Esophagus squamous epithelium (tissue), 5 donors: ENCODE measurements at regions not wholly inside any gene's neighbourhood (a gene's known extent, or its start where the extent isn't known, plus 50 kb on each side); places are given as distances from the start of the nearest gene placed in this dataset.

Experiments
- DNase-seq: peaks from one replicate; lab custom pipeline; 2025; lab: John Stamatoyannopoulos, UW
- H3K27ac ChIP-seq, 4 donors: fragments of 200-600 bp; sonication (generic); one replicate each; pipeline ENCODE4 v1.5.1; 2016 to 2019; ENCODE audit warnings: mild to moderate bottlenecking in 1 of 4
- H3K27me3 ChIP-seq, 4 donors: fragments of 200-600 bp; sonication (generic); 1 replicate in 3 of 4; 2 replicates in 1 of 4; pipeline versions ENCODE4 v1.5.1 to v1.6.0; 2017 to 2021; ENCODE audit warnings: antibody characterized with exemption in 1 of 4
- H3K36me3 ChIP-seq, 3 donors: fragments of 200-600 bp; sonication (generic); one replicate each; pipeline ENCODE4 v1.5.1; 2016 to 2019
- H3K4me1 ChIP-seq, 3 donors: fragments of 200-600 bp; sonication (generic); one replicate each; pipeline ENCODE4 v1.5.1; 2017 to 2019
- H3K4me3 ChIP-seq, 4 donors: fragments of 200-600 bp; sonication (generic); 1 replicate in 3 of 4; 2 replicates in 1 of 4; pipeline ENCODE4 v1.5.1; 2016 to 2019; ENCODE audit warnings: mild to moderate bottlenecking in 2 of 4, moderate library complexity in 1 of 4
- H3K9me3 ChIP-seq, 3 donors: fragments of 200-600 bp; sonication (generic); one replicate each; pipeline ENCODE4 v1.5.1; 2016 to 2019
- POLR2A ChIP-seq, 4 donors: fragments of 450-650 bp; IDR thresholded peaks; one replicate each; pipeline ENCODE4 v1.6.1; 2017; ENCODE audit warnings: antibody characterized with exemption in 4 of 4, mild to moderate bottlenecking in 4 of 4, moderate library complexity in 3 of 4
- WGBS, 2 donors: methylation state at CpG; one replicate each; pipeline ENCODE4 v1.1.5; 2018; 5-methylcytosine and 5-hydroxymethylcytosine counted together
- intact Hi-C: fragments of 100-400 bp; cut with DNase I; formaldehyde crosslinking; loops from one replicate; pipeline ENCODE4 v1.15.0; 2022
- TF ChIP-seq, protein P1 (sequence below), 6 experiments: fragments of 450-650 bp in 4 of 6; fragments of 200-600 bp in 2 of 6; sonication (generic) in 2 of 6; IDR thresholded peaks; one replicate each; pipeline ENCODE4 v1.5.1; 2016 to 2019; ENCODE audit warnings: antibody characterized with exemption in 6 of 6, mild to moderate bottlenecking in 4 of 6, moderate library complexity in 4 of 6
- donor health status: DM: yes; HTN: yes; CAD: no.

DNA sequence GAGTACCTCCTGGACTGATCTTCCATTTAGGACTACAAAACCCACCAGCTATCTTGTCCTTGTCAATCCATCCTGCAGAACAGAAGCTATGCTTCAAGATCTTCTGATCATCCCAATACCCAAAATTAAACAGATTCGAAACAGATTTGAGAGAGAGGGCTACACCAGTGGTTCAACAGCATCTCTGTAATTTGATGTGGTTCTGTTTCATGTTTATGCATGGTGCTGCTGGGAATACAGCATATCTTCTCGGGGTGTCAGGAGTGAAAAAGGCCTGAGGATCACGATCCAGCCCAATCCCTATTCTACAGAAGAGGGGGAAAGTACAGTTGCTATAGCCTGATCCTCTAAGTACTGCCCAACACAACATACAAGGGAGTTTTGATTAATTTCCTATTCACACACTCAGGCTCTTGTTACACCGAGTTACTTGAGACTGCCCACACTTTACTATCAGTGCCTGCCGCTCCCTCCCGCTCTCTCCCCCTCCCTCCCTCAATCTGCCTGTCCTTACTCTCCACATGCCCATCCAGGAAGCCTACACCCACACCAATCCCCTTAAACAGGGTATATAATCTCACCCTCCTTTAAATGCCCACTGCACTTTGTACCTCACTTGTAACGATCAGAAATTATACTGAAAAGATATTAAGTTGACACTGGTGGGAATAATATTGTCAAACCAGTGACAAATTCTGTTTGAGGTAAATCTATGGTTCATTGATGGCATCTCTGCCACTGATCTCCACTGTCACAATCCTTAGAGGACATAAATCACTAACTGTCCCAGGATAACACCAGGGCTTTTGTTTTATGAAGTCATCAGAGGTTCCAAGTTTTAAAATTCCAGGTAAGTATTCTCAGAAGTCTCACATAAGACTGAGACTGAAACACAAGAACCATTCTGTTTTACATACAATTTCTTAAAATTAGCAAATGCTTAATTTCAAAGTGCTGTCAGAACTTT, 89.3 kb upstream of the PLEKHM1 start:
- H3K27me3 ChIP-seq: no peaks in the 10 kb centered on the region
- intact Hi-C loops: no loop called here
- TF ChIP-seq, protein P1, sequence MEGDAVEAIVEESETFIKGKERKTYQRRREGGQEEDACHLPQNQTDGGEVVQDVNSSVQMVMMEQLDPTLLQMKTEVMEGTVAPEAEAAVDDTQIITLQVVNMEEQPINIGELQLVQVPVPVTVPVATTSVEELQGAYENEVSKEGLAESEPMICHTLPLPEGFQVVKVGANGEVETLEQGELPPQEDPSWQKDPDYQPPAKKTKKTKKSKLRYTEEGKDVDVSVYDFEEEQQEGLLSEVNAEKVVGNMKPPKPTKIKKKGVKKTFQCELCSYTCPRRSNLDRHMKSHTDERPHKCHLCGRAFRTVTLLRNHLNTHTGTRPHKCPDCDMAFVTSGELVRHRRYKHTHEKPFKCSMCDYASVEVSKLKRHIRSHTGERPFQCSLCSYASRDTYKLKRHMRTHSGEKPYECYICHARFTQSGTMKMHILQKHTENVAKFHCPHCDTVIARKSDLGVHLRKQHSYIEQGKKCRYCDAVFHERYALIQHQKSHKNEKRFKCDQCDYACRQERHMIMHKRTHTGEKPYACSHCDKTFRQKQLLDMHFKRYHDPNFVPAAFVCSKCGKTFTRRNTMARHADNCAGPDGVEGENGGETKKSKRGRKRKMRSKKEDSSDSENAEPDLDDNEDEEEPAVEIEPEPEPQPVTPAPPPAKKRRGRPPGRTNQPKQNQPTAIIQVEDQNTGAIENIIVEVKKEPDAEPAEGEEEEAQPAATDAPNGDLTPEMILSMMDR (IDR thresholded peaks at IDR 0.05): no peak
- no peak for TF ChIP-seq POLR2A (IDR thresholded peaks at IDR 0.05)
- H3K36me3 ChIP-seq: peaks cover 0 to 20% (median 0%) of the 10 kb centered on the region in 3 donors
- H3K4me3 ChIP-seq: no peak overlapping the region
- no peaks in the 10 kb centered on the region for H3K9me3 ChIP-seq
- peaks cover 31 to 96% (median 47%) of the 10 kb centered on the region in 3 donors for H3K4me1 ChIP-seq
- DNase-seq: no peak
- 71% methylated on average over 7 of the region's 7 CpGs for WGBS, 2 donors
- H3K27ac ChIP-seq: peak overlapping the region; percentile 58 to 83 (median 72)

DNA sequence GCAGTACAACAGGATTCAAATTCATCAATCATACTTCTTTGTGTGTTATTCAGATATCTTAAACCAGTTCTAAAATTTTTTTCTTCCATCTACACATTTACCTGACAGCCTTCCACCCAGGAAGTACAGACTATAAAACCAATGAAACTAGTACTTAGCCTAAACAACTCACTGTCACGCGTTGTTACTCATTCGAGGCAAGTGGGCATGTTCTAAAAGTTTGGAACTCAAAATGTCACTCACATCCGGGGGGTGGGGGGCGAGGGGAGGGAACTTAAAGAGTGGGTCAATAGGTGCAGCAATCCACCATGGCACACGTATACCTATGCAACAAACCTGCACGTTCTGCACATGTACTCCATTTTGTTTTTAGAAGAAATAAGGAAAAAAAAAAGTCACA, 90.4 kb upstream of the PLEKHM1 start:
- intact Hi-C loops: no loop called here
- DNase-seq: no peak
- no peaks in the 10 kb centered on the region for H3K9me3 ChIP-seq
- H3K27ac ChIP-seq: peak overlapping the region in 1 of 4 donors; percentile 8
- TF ChIP-seq, protein P1 (IDR thresholded peaks at IDR 0.05): no peak
- TF ChIP-seq POLR2A (IDR thresholded peaks at IDR 0.05): no peak
- H3K27me3 ChIP-seq: no peaks in the 10 kb centered on the region
- H3K36me3 ChIP-seq: peaks cover 0 to 20% (median 0%) of the 10 kb centered on the region in 3 donors
- 73 to 76% methylated on average over 7 of the region's 7 CpGs for WGBS, 2 donors
- H3K4me3 ChIP-seq: no peak overlapping the region
- peaks cover 24 to 89% (median 36%) of the 10 kb centered on the region in 3 donors for H3K4me1 ChIP-seq

DNA sequence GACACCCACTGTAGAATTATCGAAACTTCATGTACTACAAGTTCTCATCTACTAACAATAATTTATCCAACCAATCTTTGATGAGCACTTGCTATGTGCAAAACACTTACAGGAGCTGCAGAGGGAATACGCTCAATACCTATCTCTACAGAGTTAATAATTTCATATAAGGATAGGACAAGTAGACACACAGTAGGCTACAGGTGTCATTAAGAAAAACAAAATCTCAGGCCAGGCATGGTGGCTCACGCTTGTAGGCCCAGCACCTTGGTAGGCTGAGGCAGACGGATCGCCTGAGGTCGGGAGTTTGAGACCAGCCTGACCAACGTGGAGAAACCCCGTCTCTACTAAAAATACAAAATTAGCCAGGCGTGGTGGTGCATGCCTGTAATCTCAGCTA, 91.3 kb upstream of the PLEKHM1 start:
- TF ChIP-seq POLR2A (IDR thresholded peaks at IDR 0.05): no peak
- TF ChIP-seq, protein P1 (IDR thresholded peaks at IDR 0.05): no peak
- Histone ChIP-seq H3K4me3 (no peak overlapping the region), H3K36me3 (peaks cover 0 to 19% (median 0%) of the 10 kb centered on the region in 3 donors), H3K27me3 (no peaks in the 10 kb centered on the region), H3K9me3 (no peaks in the 10 kb centered on the region), H3K27ac (no peak overlapping the region), H3K4me1 (peaks cover 25 to 88% (median 30%) of the 10 kb centered on the region in 3 donors)
- DNase-seq: no peak
- WGBS, 2 donors: 93 to 96% methylated on average over 9 of the region's 9 CpGs
- intact Hi-C loops: no loop called here

DNA sequence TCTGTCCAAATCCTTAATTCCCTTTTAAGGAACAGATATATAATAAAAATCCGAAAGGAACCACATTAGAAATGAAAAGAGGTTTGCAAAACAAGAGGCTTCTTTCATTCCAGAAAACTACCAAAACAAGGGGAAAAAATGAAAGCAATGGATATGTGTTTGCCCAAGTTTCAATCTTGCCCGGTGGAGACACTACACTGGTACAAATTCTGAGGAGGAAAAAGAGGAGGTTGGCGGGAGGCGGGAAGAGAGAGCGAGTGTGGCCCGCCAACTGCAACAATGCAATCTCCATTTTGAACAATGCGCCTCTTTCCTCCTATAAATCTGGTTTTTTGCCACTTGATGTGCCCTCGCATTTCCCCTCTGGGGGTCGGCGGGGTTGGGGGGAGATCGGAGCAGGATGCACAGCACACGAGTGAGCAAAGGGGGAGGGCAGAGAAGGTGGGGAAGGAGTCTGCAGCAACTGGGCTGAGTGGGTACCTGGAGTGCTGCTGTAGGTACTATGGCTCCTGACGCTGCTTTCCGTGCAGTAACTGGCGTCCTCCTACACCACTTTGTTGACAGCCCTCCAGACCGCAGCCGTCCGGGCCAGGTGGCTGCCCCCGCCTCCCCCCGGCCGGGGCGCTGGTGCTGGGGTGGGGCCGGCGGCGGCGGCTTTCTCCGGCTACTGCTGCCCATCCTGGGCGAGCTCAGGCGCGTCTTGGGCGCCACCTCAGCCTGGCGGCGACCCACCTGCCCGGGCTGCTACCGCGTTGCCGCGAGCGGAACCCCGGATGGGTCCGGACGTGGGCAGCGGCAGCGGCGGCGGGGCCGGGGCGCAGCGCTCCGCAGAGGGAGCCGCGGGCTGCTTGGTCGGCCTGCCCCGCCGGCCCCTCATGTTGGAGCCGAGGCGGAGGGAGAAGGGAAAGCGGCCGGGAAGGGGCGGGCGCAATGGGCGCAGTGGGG, 93.8 kb upstream of the PLEKHM1 start:
- Histone ChIP-seq H3K4me3 (peak overlapping the region; percentile 71 to 95 (median 87)), H3K36me3 (peaks cover 0 to 15% (median 0%) of the 10 kb centered on the region in 3 donors), H3K27me3 (no peaks in the 10 kb centered on the region), H3K27ac (peak overlapping the region; percentile 91 to 95 (median 94)), H3K4me1 (peaks cover 14 to 64% (median 23%) of the 10 kb centered on the region in 3 donors), H3K9me3 (no peaks in the 10 kb centered on the region)
- intact Hi-C loops: no loop called here
- DNase-seq: no peak
- peak in 2 of 4 donors; percentile 41 to 66 for TF ChIP-seq POLR2A (IDR thresholded peaks at IDR 0.05)
- TF ChIP-seq, protein P1 (IDR thresholded peaks at IDR 0.05): no peak
- WGBS, 2 donors: 0% methylated on average over 14 to 33 of the region's 62 CpGs
